ENCODE measurements at regions not wholly inside any gene's neighbourhood (a gene's known extent, or its start where the extent isn't known, plus 50 kb on each side); places are given as distances from the start of the nearest gene placed in this dataset.

DNA sequence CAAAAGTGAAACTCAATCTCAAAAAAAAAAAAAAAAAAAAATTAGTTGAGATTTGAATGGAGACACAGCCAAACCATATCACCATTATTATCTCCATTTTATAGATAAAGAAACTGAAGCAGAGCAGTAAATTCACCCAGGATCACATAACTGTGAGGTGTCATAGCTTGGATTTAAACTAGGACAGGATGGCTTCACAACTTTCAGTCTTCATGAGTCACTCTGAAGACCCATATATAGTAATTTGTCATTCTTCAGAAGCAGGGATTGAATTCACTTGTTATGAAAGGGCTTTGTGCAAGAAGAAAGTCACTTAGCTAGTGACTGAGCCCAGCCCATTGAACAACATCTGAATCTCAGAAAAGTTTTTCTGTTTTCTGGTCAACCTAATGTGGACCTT is 60.5 kb upstream of the LRIG1 start:
- no peak for DNase-seq
- H3K4me3 ChIP-seq, result no peak overlapping the region
- TF ChIP-seq, protein P1, sequence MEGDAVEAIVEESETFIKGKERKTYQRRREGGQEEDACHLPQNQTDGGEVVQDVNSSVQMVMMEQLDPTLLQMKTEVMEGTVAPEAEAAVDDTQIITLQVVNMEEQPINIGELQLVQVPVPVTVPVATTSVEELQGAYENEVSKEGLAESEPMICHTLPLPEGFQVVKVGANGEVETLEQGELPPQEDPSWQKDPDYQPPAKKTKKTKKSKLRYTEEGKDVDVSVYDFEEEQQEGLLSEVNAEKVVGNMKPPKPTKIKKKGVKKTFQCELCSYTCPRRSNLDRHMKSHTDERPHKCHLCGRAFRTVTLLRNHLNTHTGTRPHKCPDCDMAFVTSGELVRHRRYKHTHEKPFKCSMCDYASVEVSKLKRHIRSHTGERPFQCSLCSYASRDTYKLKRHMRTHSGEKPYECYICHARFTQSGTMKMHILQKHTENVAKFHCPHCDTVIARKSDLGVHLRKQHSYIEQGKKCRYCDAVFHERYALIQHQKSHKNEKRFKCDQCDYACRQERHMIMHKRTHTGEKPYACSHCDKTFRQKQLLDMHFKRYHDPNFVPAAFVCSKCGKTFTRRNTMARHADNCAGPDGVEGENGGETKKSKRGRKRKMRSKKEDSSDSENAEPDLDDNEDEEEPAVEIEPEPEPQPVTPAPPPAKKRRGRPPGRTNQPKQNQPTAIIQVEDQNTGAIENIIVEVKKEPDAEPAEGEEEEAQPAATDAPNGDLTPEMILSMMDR (IDR thresholded peaks at IDR 0.05; ENCODE audit: borderline replicate concordance), result no peak
- no peaks in the 10 kb centered on the region for H3K27me3 ChIP-seq (ENCODE audit: low read depth)
- H3K4me1 ChIP-seq, result no peaks in the 10 kb centered on the region
- no peak overlapping the region for H3K27ac ChIP-seq (replicated peaks)
- H3K9me3 ChIP-seq (replicated peaks), result no peaks in the 10 kb centered on the region
- H3K36me3 ChIP-seq, result no peaks in the 10 kb centered on the region
- intact Hi-C loops (cut with micrococcal nuclease), result no loop called here

- no peak overlapping the region for H3K4me3 ChIP-seq
- H3K27me3 ChIP-seq (ENCODE audit: low read depth), result no peaks in the 10 kb centered on the region
- intact Hi-C loops (cut with micrococcal nuclease), result no loop called here
- TF ChIP-seq, protein P1 (IDR thresholded peaks at IDR 0.05; ENCODE audit: borderline replicate concordance), result no peak
- H3K36me3 ChIP-seq, result no peaks in the 10 kb centered on the region
- no peak for DNase-seq
- H3K27ac ChIP-seq (replicated peaks), result no peak overlapping the region
- no peaks in the 10 kb centered on the region for H3K9me3 ChIP-seq (replicated peaks)
- H3K4me1 ChIP-seq, result no peaks in the 10 kb centered on the region
Measured at GRCh38 chr3:66565301-66565700, 64.5 kb upstream of the LRIG1 start.

- intact Hi-C loops (cut with micrococcal nuclease), result no loop called here
- H3K27ac ChIP-seq (replicated peaks), result no peak overlapping the region
Measured at GRCh38 chr3:66567077-66567476, 66.3 kb upstream of the LRIG1 start.

GRCh38 chr3:66572090-66572675 is 71.4 kb upstream of the LRIG1 start:
- no peak overlapping the region for H3K4me3 ChIP-seq
- DNase-seq, result no peak
- no peaks in the 10 kb centered on the region for H3K27me3 ChIP-seq (ENCODE audit: low read depth)
- no peaks in the 10 kb centered on the region for H3K9me3 ChIP-seq (replicated peaks)
- intact Hi-C loops (cut with micrococcal nuclease), result no loop called here
- H3K27ac ChIP-seq (replicated peaks), result no peak overlapping the region
- no peaks in the 10 kb centered on the region for H3K4me1 ChIP-seq
- no peaks in the 10 kb centered on the region for H3K36me3 ChIP-seq
- TF ChIP-seq, protein P1 (IDR thresholded peaks at IDR 0.05; ENCODE audit: borderline replicate concordance), result no peak

More at GRCh38 chr3:66567077-66567476, 66.3 kb upstream of the LRIG1 start:
- no peaks in the 10 kb centered on the region for H3K36me3 ChIP-seq
- no peak for DNase-seq
- no peaks in the 10 kb centered on the region for H3K27me3 ChIP-seq (ENCODE audit: low read depth)
- TF ChIP-seq, protein P1 (IDR thresholded peaks at IDR 0.05; ENCODE audit: borderline replicate concordance), result no peak
- H3K4me1 ChIP-seq, result no peaks in the 10 kb centered on the region
- H3K4me3 ChIP-seq, result no peak overlapping the region
- H3K9me3 ChIP-seq (replicated peaks), result no peaks in the 10 kb centered on the region

GRCh38 chr3:66572938-66573710 is 72.3 kb upstream of the LRIG1 start:
- TF ChIP-seq, protein P1 (IDR thresholded peaks at IDR 0.05; ENCODE audit: borderline replicate concordance), result no peak
- Histone ChIP-seq H3K27ac (replicated peaks) (no peak overlapping the region), H3K9me3 (replicated peaks) (no peaks in the 10 kb centered on the region), H3K36me3 (no peaks in the 10 kb centered on the region), H3K4me1 (no peaks in the 10 kb centered on the region), H3K27me3 (ENCODE audit: low read depth) (no peaks in the 10 kb centered on the region), H3K4me3 (no peak overlapping the region)
- intact Hi-C loops (cut with micrococcal nuclease), result no loop called here
- no peak for DNase-seq

Data from left ventricle myocardium inferior (tissue), 1 donor.